C4-2B (cell line): ENCODE measurements at regions not wholly inside any gene's neighbourhood (a gene's known extent, or its start where the extent isn't known, plus 50 kb on each side); places are given as distances from the start of the nearest gene placed in this dataset.
"Not testable (repeated sequence)": the region's sequence is repeated elsewhere in the genome, so short reads cannot be mapped to it uniquely, and the experiment has no call there.

Experiments
- H3K27ac ChIP-seq: fragments of 450-650 bp; 2 replicates; pipeline ENCODE4 v1.5.1; 2017

DNA sequence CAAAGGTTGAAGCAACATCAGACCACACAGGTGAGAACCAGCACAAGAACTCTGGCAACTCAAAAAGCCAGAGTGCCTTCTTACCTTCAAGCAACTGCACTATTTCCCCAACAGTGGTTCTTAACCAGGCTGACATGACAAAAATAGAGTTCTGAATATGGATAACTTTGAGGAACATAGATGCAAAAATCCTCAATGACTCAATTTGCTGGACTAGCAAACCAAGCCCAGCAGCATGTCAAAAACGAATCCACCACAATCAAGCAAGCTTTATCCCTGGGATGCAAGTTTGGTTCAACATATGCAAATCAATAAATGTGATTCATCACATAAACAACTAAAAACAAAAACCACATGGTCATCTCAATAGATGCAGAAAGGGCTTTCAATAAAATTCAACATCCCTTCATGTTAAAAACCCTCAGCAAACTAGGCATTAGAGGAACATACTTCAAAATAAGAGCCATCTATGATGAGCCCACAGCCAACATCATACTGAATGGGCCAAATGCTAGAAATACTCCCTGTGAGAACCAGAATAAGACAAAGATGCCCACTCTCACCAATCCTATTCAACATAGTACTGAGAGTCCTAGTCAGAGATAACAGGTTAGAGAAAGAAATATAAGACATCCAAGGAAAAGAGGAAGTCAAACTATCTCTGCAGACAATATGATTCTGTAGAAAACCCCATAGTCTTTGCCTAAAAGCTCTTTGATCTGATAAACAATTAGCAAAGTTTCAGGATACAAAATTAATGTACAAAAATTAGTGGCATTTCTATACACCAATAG lies 110.5 kb upstream of the NBPF19 start:
- H3K27ac ChIP-seq = not testable (repeated sequence)

DNA sequence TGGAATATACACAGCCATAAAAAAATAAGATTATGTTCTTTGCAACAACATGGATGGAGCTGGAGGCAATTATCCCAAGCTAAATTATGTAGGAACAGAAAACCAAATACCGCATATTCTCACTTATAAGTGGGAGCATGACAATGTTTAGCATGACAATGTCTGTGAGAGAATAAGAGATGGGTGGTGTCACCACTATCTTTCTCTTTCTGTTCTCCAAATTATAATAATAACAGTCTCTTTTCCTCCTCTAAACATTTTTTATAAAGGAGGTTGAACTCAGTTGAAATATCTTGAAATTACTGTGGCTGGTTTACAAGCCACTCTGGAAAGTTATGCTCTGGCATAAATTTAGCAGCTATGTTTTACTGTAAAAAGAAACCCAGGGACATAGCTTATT lies 108.4 kb upstream of the NBPF19 start:
- not testable (repeated sequence) for H3K27ac ChIP-seq

DNA sequence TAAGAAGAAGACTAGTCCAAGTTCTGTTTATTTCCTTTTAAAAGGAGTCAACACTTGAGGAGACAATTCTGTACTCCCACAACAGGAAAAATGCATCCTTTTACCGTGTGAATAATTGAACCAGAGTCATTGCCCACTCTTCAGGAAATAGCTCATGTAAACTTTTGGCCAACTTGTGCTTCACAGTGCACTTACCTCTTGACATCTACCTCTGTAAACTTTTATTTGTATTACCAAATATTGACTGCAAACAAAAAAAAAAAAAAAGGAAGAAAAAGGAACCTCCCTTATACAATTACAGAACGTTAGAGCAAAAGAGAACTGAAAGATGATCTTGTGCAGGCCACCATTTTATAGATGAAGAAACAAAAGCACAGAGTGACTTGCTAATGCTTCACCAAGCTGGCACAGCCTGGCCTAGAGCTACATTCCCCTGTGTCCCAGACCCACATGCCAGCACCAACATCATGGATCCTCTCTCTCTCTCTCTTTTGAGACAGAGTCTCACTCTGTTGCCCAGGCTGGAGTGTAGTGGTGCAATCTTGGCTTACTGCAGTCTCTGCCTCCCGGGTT lies 107.3 kb upstream of the NBPF19 start:
- not testable (repeated sequence) for H3K27ac ChIP-seq

DNA sequence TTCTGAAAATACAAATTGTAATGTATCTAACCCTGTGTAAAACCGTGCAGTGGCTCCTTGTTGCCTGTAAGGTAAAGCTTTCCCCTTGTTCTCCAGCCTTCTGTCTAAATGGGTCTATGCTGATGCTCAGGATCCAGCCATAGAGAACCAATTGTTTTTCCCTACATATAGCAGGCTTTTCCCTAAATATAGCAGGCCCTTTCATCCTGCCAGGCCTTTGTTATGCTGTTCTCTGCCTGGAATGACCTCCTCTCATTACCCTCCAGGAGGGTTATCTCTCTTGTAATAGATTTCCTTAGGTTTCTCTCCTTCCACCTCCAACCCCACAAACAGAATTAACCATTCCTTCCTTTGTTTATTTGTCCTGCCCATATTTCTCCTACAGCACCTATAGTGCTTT lies 106.5 kb upstream of the NBPF19 start:
- H3K27ac ChIP-seq = not testable (repeated sequence)

GRCh38 chr1:149369081-149369480 lies 105.8 kb upstream of the NBPF19 start:
- H3K27ac ChIP-seq = not testable (repeated sequence)

DNA sequence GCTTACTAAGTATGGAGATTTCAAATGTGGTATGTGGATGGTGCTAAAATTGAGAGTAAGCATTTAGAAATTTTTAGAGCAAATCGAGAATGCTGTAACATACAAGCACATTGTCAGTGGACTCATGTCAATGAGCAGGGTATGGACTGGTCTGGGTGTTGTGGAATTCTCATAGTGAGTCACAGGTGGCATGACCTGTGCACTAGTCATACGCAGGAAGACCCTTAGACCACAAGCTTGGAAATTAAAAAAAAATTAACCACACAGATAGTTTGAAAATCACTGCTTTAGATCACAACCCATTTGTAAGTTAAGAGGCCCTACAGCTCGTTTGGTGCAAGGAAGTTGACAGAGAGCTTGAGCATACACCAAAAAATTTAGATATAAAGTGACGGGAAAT lies 102.9 kb upstream of the NBPF19 start:
- not testable (repeated sequence) for H3K27ac ChIP-seq

GRCh38 chr1:149378462-149378861 lies 96.4 kb upstream of the NBPF19 start:
- not testable (repeated sequence) for H3K27ac ChIP-seq

DNA sequence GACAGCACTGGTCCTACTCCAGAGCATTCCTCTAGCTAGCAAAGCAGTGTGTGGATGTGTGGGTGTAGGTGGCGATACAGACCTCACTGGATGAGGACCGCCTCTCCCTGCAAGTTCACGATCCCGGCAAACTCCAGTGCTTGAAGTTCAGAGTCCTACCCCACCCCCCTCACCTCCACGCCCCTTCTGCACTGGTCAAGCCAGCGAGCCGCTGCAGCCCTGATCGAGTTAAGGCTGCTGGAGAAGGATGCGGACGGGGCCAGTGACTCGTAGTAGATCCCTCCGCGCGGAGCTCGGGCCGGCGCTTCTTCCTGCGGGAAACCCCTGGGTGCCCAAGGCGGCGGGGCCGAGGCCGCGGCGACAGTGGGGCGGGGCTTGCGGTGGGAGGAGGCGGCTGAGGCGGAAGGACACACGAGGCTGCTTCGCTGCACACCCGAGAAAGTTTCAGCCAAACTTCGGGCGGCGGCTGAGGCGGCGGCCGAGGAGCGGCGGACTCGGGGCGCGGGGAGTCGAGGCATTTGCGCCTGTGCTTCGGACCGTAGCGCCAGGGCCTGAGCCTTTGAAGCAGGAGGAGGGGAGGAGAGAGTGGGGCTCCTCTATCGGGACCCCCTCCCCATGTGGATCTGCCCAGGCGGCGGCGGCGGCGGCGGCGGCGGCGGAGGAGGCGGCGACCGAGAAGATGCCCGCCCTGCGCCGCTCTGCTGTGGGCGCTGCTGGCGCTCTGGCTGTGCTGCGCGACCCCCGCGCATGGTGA lies 84.5 kb upstream of the NBPF19 start:
- peak overlapping the region; percentile 62 for H3K27ac ChIP-seq

GRCh38 chr1:149390931-149391330 lies 83.9 kb upstream of the NBPF19 start:
- peak overlapping the region; percentile 62 for H3K27ac ChIP-seq

DNA sequence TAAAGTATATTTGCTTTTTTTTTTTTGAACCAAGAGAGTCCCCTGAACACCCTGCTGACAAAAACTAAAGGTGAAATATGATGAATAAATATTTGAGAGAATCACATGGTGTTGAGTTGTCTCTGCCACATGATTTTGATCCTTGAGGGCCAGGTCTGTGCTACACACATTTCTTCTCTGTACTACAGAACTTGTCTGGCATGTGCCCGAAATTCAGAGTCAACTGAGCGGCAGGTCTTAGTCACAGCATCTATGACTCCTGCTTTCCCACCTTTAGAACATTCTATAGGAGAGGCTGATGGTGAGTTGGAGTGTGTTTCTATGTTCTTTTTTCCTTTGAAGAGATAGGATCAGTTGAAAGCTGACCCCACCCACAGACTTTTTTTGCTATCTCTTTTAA lies 79.0 kb upstream of the NBPF19 start:
- H3K27ac ChIP-seq = not testable (repeated sequence)

GRCh38 chr1:149398527-149398926 lies 76.3 kb upstream of the NBPF19 start:
- H3K27ac ChIP-seq = not testable (repeated sequence)

- H3K27ac ChIP-seq = not testable (repeated sequence)
Measured at GRCh38 chr1:149408404-149408803, 66.4 kb upstream of the NBPF19 start.

DNA sequence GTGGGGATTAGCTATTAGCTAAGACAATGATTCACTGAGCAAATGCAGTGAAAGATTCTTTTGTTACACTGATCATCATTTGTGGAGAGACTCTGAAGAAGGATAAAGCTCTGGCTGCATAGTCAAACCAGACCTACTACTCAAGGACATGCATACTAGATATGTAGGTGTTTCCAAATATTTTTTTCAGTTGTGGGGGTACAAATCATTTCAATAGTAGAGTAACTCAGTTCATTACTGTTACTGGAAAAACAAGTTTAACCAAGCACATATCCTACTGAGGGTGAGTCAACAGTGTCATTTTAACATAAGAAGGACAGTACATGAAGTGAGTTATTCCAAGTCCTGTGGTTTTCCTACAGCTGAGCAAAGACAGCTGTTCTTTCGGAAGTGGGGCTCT lies 59.5 kb upstream of the NBPF19 start:
- H3K27ac ChIP-seq = not testable (repeated sequence)

DNA sequence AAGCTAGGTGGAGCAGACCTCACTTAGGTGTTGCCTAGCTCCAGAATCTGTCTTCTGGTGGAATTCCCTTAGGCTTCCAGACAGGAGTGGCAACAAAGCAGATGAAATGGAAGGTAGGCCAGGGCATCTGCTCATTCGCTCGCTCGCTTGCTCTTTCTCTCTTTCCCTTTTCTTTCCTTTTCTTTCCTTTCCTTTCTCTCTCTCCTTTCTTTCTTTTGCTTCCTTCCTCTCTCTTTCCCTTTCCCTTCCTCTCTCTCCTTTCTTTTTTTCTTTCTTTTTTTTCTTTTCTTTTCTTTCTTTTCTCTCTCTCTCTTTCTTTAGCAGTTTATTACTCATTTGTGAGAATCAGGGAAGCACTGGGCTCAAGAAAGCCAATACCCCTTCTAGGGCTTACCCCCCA lies 56.1 kb upstream of the NBPF19 start:
- H3K27ac ChIP-seq = not testable (repeated sequence)

- H3K27ac ChIP-seq = not testable (repeated sequence)
Measured at GRCh38 chr1:149423122-149423521, 51.7 kb upstream of the NBPF19 start.
